Tibial nerve (tissue), 3 donors: ENCODE measurements at regions not wholly inside any gene's neighbourhood (a gene's known extent, or its start where the extent isn't known, plus 50 kb on each side); places are given as distances from the start of the nearest gene placed in this dataset.

ENCODE experiments used
- CTCF ChIP-seq, 5 experiments: fragments of 200-600 bp in 3 of 5; fragments of 450-650 bp in 2 of 5; sonication (generic) in 3 of 5; IDR thresholded peaks; one replicate each; pipeline ENCODE4 v1.5.1; 2016 to 2019; ENCODE audit warnings: antibody characterized with exemption in 5 of 5, mild to moderate bottlenecking in 3 of 5, moderate library complexity in 2 of 5
- POLR2A ChIP-seq, 2 donors: fragments of 450-650 bp; IDR thresholded peaks; one replicate each; pipeline ENCODE4 v1.6.1; 2017; ENCODE audit warnings: antibody characterized with exemption in 2 of 2, mild to moderate bottlenecking in 2 of 2, moderate library complexity in 2 of 2

DNA sequence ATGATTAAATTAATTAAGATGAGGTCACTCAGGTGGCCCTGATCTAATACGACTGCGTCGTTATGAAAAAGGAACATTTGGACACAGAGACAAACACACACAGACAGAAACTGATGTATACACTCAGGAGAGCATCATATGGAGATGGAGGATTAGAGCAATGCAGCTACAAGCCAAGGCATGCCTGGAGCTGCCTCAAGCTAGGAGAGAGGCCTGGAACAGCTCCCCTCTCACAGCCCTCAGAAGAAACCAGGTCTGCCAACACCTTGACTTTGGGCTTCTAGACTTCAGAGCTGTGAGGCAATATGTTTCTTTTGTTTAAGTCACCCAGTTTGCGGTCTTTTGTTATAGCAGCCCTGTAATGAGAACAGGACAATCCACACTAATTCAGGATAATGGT, 318.9 kb downstream of the HS3ST3B1 start:
- TF ChIP-seq POLR2A (IDR thresholded peaks at IDR 0.05) (no peak), CTCF (IDR thresholded peaks at IDR 0.05) (no peak)
